ENCODE measurements at regions not wholly inside any gene's neighbourhood (a gene's known extent, or its start where the extent isn't known, plus 50 kb on each side); places are given as distances from the start of the nearest gene placed in this dataset.

GRCh38 chr6:40319124-40319523 lies 268.0 kb downstream of the LRFN2 start:
- intact Hi-C loops (cut with DNase I) = no loop called here
- DNase-seq (ENCODE audit: low spot score) (no peak), ATAC-seq (no peak)

GRCh38 chr6:40315060-40315459 lies 272.1 kb downstream of the LRFN2 start:
- DNase-seq (ENCODE audit: low spot score) (no peak), ATAC-seq (no peak)
- intact Hi-C loops (cut with DNase I) = no loop called here

- intact Hi-C loops (cut with DNase I) = no loop called here
- ATAC-seq = no peak
- no peak for DNase-seq (ENCODE audit: low spot score)
These were observed 273.6 kb downstream of the LRFN2 start for GRCh38 chr6:40313582-40313981.

GRCh38 chr6:40312213-40313015 lies 274.8 kb downstream of the LRFN2 start:
- ATAC-seq (no peak), DNase-seq (ENCODE audit: low spot score) (no peak)
- intact Hi-C loops (cut with DNase I) = no loop called here

- DNase-seq (ENCODE audit: low spot score) (peak; percentile 80), ATAC-seq (peak; percentile 85)
- intact Hi-C loops (cut with DNase I) = loop anchor here (10.0 kb wide), 1 partner anchor 934 kb away; no protein-coding TSS in a partner anchor
These were observed 278.4 kb downstream of the LRFN2 start for GRCh38 chr6:40308533-40309306.

GRCh38 chr6:40307712-40308111 lies 279.5 kb downstream of the LRFN2 start:
- intact Hi-C loops (cut with DNase I) = loop anchor here (10.0 kb wide), 1 partner anchor 933 kb away; no protein-coding TSS in a partner anchor
- ATAC-seq (no peak), DNase-seq (ENCODE audit: low spot score) (no peak)

- ATAC-seq = no peak
- intact Hi-C loops (cut with DNase I) = loop anchor here (10.0 kb wide), 1 partner anchor 928 kb away; no protein-coding TSS in a partner anchor
- no peak for DNase-seq (ENCODE audit: low spot score)
These were observed 284.2 kb downstream of the LRFN2 start for GRCh38 chr6:40302856-40303454.

- ATAC-seq (no peak), DNase-seq (ENCODE audit: low spot score) (no peak)
- intact Hi-C loops (cut with DNase I) = loop anchor here (10.0 kb wide), 1 partner anchor 925 kb away; no protein-coding TSS in a partner anchor
These were observed 287.5 kb downstream of the LRFN2 start for GRCh38 chr6:40299681-40300080.

- DNase-seq (ENCODE audit: low spot score) = no peak
- no peak for ATAC-seq
- intact Hi-C loops (cut with DNase I) = no loop called here
These were observed 289.0 kb downstream of the LRFN2 start for GRCh38 chr6:40298207-40298606.

- intact Hi-C loops (cut with DNase I) = no loop called here
- DNase-seq (ENCODE audit: low spot score) = no peak
- no peak for ATAC-seq
These were observed 291.8 kb downstream of the LRFN2 start for GRCh38 chr6:40295251-40295950.

GRCh38 chr6:40293460-40294185 lies 293.5 kb downstream of the LRFN2 start:
- ATAC-seq (no peak), DNase-seq (ENCODE audit: low spot score) (no peak)
- intact Hi-C loops (cut with DNase I) = no loop called here

GRCh38 chr6:40293060-40293459 lies 294.1 kb downstream of the LRFN2 start:
- intact Hi-C loops (cut with DNase I) = no loop called here
- ATAC-seq (no peak), DNase-seq (ENCODE audit: low spot score) (no peak)

GRCh38 chr6:40290816-40291215 lies 296.3 kb downstream of the LRFN2 start:
- DNase-seq (ENCODE audit: low spot score) = no peak
- no peak for ATAC-seq
- intact Hi-C loops (cut with DNase I) = no loop called here

- ATAC-seq = no peak
- no peak for DNase-seq (ENCODE audit: low spot score)
- intact Hi-C loops (cut with DNase I) = no loop called here
These were observed 298.2 kb downstream of the LRFN2 start for GRCh38 chr6:40288919-40289318.

GRCh38 chr6:40287296-40287850 lies 299.8 kb downstream of the LRFN2 start:
- no peak for DNase-seq (ENCODE audit: low spot score)
- intact Hi-C loops (cut with DNase I) = no loop called here
- no peak for ATAC-seq

- no peak for ATAC-seq
- DNase-seq (ENCODE audit: low spot score) = no peak
- intact Hi-C loops (cut with DNase I) = no loop called here
These were observed 300.4 kb downstream of the LRFN2 start for GRCh38 chr6:40286721-40287120.

GRCh38 chr6:40285996-40286395 lies 301.2 kb downstream of the LRFN2 start:
- intact Hi-C loops (cut with DNase I) = no loop called here
- ATAC-seq (no peak), DNase-seq (ENCODE audit: low spot score) (no peak)

- intact Hi-C loops (cut with DNase I) = no loop called here
- DNase-seq (ENCODE audit: low spot score) = no peak
- no peak for ATAC-seq
These were observed 301.6 kb downstream of the LRFN2 start for GRCh38 chr6:40285535-40285934.

Measured in sciatic nerve (tissue), 2 donors.